ENCODE measurements at regions not wholly inside any gene's neighbourhood (a gene's known extent, or its start where the extent isn't known, plus 50 kb on each side); places are given as distances from the start of the nearest gene placed in this dataset.

DNA sequence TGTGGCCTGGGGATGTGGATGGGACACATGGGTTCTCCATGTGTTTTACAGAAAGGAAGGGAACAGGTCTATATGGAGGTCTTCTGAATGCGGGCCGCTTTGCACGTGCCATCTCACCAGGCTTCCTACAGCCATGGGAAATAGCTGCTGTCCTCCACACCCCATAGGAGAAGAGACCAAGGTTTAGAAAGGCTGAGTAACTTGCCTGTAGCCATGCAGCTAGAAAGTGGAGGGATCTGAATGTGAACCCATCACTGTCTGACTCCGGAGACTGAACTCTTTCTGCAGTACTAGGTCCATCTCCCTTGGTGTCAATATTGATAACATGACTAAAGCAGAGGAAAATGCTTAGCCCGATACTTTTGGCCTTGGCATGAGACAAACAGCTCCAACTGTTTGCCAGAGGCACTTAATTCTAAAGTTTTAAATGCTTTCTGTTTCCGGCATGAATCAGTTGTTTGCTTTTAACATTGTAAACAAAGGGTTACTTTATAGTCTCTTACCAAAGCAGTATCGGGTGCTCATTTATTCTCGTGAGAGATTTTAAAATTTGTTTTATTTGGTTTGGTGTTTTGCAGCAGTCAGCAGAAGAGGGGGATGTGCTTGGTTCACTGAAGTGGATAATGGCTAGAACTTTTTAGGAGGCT, 64.8 kb upstream of the LOXL4 start:
- peak in 1 of 2 donors; percentile 26 for DNase-seq (ENCODE audit: low spot score in 2 of 2)
- H3K27ac Mint-ChIP-seq: no peak overlapping the region
- ATAC-seq: no peak
- H3K9me3 Mint-ChIP-seq: no peaks in the 10 kb centered on the region
- no peaks in the 10 kb centered on the region for H3K36me3 Mint-ChIP-seq

DNA sequence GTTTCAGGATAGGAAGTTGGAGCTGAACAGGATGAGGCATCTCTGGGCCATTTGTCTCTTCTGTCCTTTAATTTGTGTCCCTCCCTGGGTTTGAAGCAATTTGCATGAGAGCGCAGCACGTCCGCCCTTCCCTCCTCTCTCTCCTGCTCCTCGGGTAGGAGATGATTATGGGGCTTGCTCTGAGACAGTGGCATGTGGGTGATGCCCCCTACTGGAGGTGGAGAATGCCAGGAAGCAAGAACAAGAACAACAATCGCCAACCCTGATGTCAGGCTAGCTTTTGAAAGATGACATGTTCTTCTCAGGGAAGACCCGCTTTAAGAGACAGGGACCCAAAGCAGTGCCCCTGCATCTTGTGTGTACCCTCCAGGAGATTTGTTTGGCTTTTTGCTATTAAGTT, 63.9 kb upstream of the LOXL4 start:
- DNase-seq (ENCODE audit: low spot score in 2 of 2) (peak in 1 of 2 donors; percentile 42), ATAC-seq (no peak)
- no peaks in the 10 kb centered on the region for H3K9me3 Mint-ChIP-seq
- H3K27ac Mint-ChIP-seq: no peak overlapping the region
- H3K36me3 Mint-ChIP-seq: no peaks in the 10 kb centered on the region

DNA sequence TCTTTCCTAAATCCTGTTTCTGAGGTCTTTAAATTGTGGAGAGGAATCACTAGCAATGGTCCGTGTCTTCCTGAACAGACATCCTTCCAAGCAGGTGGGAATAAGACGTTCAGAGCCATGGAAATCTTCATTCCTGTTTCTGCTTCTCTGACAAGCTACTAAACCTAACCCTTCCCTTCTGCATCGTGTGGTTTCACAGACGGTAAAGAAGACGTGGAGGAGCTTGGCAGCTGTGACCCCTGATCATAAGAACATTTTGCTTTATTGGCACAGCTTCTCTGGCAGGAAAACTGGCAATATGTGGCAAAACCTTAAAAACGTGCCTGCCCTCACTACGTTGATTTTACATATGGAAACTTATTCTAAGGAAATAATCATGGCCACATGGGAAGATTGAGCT, 63.0 kb upstream of the LOXL4 start:
- H3K27ac Mint-ChIP-seq: no peak overlapping the region
- no peaks in the 10 kb centered on the region for H3K36me3 Mint-ChIP-seq
- ATAC-seq: no peak

DNA sequence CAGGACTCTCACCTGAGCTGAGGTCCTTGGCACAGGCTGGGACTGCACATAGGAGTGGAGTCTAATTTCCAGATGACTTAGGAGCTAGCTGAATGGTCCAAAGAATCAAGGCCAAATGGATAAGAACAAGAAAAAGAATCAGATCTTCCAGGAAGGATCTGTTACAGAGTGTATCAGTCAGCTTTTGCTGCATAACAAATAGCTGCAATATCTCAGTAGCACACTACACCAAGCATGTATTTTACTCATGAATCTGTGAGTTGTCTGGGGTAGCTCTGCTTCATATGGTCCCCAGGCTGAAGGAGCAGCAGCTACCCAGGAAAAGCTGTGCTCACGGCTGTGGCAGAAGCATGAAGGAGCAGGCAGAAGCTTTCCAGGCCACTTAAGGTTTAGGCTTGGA, 60.6 kb upstream of the LOXL4 start:
- ATAC-seq: no peak
- no peaks in the 10 kb centered on the region for H3K9me3 Mint-ChIP-seq
- H3K27ac Mint-ChIP-seq: no peak overlapping the region
- DNase-seq (ENCODE audit: low spot score in 2 of 2): no peak
- no peaks in the 10 kb centered on the region for H3K36me3 Mint-ChIP-seq

More for the DNA sequence above, 63.0 kb upstream of the LOXL4 start:
- DNase-seq (ENCODE audit: low spot score in 2 of 2): peak in 1 of 2 donors; percentile 13
- H3K9me3 Mint-ChIP-seq: no peaks in the 10 kb centered on the region

DNA sequence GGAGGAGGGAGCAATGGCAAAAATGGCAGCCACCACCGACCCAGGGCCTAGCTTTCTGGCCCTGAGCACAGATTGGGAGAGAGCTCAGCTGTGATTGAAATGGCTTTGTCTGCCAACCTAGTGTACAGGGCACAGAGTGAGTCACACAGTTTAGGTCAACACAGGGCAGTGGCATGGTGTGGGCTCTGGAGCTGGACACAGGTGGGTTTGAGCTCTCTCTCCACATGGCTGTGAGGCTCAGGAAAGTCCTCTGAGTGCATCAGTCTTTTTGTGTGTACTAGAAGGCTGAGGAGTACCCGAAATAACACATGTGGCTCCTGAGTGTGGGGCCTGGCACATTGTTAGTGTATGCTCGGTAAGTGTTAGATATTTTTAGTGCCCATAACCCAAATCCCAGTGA, 60.2 kb upstream of the LOXL4 start:
- DNase-seq (ENCODE audit: low spot score in 2 of 2) (no peak), ATAC-seq (no peak)
- no peaks in the 10 kb centered on the region for H3K36me3 Mint-ChIP-seq
- H3K27ac Mint-ChIP-seq: no peak overlapping the region
- H3K9me3 Mint-ChIP-seq: no peaks in the 10 kb centered on the region

DNA sequence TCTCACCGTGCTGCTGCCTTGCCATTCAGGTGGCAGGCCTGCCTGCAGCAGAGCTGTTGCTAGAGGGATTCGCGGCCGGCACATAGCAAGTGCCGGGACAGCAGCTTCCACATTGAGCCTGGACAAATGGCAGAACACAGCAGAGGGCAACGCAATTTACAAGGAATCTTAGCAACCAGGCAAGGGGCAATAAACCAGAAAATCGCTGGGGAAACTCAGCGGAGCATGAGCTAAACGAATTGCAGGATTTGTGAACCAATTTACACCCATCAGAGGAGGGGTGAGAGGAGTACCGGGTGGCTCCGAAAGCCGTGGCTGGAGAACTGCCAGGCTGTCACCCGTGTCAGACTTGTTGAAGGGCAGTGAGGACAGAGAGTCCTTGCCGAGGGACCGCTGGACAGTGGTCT, 58.6 kb upstream of the LOXL4 start:
- DNase-seq (ENCODE audit: low spot score in 2 of 2) (no peak), ATAC-seq (no peak)
- H3K9me3 Mint-ChIP-seq: no peaks in the 10 kb centered on the region
- H3K36me3 Mint-ChIP-seq: no peaks in the 10 kb centered on the region
- H3K27ac Mint-ChIP-seq: peak overlapping the region in 1 of 2 donors; percentile 39

DNA sequence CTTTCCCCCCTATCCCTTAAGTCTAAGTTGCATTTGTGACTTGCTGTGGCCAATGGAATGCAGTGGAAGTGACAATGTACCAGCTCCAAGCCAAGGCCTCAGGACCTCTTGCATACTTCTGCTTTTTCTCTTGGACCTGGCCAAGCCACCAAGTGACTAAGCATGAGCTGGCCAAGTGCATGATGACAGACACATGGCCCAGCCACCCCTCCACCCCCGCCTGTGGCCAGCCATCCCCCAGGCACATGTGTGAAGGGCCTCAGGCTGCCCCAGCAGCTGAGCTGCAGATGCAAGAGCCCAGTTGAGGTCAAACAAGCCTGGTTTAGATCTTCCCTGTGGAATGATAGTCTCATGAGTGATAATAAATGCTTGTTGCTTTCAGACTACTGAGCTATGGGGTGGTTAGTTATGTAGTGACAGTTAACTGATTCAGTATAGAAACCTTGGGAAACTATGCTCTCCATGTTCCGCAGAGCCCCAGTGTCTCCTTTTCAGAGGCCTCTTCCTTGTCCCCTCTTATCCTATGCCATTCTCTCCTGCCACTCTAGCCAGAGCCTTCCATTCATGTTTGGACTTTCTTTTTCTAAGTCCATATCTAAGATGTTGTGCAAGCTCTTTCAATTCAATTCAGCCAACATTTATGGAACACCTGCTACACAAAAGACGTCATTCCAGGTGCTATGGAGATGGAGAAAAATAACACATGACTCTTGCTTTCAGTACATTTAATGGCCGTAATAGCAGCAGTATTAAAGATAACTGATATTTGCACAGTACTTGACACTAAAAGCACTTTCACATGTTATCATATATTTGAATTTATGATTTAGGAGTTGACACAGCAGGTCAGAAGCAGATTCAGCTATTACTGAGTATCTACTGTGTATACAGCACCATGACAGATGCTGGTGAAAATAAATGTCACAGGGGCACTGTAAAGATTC, 55.5 kb upstream of the LOXL4 start:
- no peaks in the 10 kb centered on the region for H3K9me3 Mint-ChIP-seq
- no peak overlapping the region for H3K27ac Mint-ChIP-seq
- ATAC-seq (peak; percentile 32 to 73), DNase-seq (ENCODE audit: low spot score in 2 of 2) (no peak)
- H3K36me3 Mint-ChIP-seq: no peaks in the 10 kb centered on the region

DNA sequence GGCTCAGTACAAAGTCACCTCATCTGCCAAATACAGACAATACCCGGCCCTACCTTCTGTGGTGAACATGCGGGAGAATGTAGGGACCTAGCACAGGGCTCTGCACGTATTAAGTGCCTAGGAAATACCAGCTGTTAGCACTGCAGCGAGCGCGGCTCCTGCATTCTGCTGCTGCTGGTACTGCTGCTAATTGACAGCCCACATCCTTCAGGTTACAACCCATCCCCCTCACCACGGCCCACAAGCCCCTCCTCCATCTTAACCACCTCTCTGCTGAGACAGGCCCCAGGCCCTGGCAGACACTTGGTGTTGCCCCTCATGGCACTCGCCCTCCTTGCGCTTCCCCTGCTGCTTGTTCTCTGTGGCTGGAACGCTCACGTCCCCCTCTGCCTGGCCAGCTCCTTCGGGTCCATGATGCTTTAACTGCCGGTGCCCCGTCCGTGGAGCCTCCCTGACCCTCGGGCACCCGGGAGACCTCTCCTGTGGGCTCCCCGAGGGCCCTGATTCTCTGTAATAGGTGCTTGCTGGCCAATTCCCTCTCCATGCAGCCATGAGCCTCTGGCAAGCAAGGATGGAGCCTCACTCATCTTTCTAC, 53.3 kb upstream of the LOXL4 start:
- ATAC-seq: no peak
- DNase-seq (ENCODE audit: low spot score in 2 of 2): no peak
- H3K9me3 Mint-ChIP-seq: no peaks in the 10 kb centered on the region
- H3K36me3 Mint-ChIP-seq: no peaks in the 10 kb centered on the region
- no peak overlapping the region for H3K27ac Mint-ChIP-seq

DNA sequence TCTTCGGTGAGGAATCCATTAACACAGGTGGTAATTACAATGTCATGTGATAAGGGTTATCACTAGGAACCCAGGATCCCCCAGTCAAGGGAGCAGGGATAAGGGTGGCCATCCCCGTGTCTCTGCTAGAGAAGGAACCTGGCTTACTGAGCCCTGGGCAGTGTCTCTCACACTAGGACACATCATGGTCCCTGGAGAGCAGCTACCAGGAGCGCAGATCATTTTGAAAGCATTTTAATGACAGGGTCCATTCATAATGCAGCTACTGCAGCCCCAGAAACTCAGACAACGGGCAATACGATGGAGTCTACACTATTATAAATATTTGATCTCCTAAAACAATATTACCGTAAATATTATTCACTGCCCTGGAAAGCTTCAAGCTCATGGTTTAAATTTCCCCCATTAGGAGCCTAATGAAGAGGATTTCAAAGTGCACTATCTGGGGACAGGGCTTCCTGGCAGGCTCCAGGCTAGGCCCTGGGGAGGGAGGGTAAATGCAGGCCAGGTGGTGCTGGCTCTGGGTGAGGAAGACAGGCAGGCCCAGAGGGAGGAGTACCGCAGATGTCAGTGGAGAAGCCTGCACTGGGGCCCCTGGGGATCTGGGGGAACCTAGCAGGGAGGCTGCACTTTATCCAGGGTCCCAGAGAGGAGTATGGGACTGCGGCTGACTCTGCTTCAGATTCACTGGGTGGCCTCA, 52.6 kb upstream of the LOXL4 start:
- Mint-ChIP-seq H3K27ac (no peak overlapping the region), H3K36me3 (no peaks in the 10 kb centered on the region), H3K9me3 (no peaks in the 10 kb centered on the region)
- ATAC-seq (no peak), DNase-seq (ENCODE audit: low spot score in 2 of 2) (no peak)

DNA sequence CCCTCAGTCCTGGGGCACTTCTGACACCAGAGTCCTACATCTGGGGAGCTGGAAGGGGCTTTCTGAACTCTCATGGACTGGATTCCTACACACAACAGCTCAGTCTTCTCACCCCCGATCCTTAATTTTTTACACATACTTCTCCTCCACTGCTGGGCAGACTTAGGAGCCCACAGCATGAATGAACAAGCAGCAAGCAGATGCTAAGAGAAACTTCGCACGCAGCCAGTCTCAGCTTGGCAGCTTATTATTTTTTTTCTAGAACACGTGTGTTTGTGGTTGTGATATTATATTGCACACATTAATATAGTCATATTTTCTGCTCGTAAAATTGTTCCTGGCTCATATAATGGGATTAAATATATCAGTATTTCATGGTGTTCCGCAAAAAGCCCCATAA, 50.9 kb upstream of the LOXL4 start:
- H3K36me3 Mint-ChIP-seq: no peaks in the 10 kb centered on the region
- DNase-seq (ENCODE audit: low spot score in 2 of 2): no peak
- ATAC-seq: no peak
- no peaks in the 10 kb centered on the region for H3K9me3 Mint-ChIP-seq
- H3K27ac Mint-ChIP-seq: no peak overlapping the region

Data from activated naive CD4-positive, alpha-beta T cell treated with anti-CD3 and anti-CD28 coated beads, Interleukin-2, amount 50 U/mL, for 72 hours (primary cell).